PFSK-1 (cell line): ENCODE measurements at regions not wholly inside any gene's neighbourhood (a gene's known extent, or its start where the extent isn't known, plus 50 kb on each side); places are given as distances from the start of the nearest gene placed in this dataset.

ENCODE experiments used
- FOXP2 ChIP-seq: optimal IDR thresholded peaks from 2 replicates; pipeline ENCODE3; 2011; ENCODE audit warnings: borderline replicate concordance, control low read depth, inconsistent platforms; ENCODE audit not compliant: insufficient read depth; ENCODE audit errors: extremely low read length, extremely low read depth
- POLR2AphosphoS5 ChIP-seq: IDR thresholded peaks from 2 replicates; pipeline ENCODE4 v1.6.1; 2012; ENCODE audit warnings: low read depth, mild to moderate bottlenecking, control low read depth, low read length, moderate library complexity
- REST ChIP-seq, 2 experiments: IDR thresholded peaks; 2 replicates each; pipeline versions ENCODE4 v1.6.1 to v1.8.0; 2011 to 2012; ENCODE audit warnings: low read depth in 2 of 2, low read length in 2 of 2, control low read depth in 1 of 2, inconsistent platforms in 1 of 2, mild to moderate bottlenecking in 1 of 2, moderate library complexity in 1 of 2; ENCODE audit not compliant: insufficient read depth in 1 of 2
- SIN3A ChIP-seq: IDR thresholded peaks from 2 replicates; pipeline ENCODE4 v1.6.1; 2012; ENCODE audit warnings: mild to moderate bottlenecking, low read length, moderate library complexity, borderline replicate concordance; ENCODE audit not compliant: insufficient read depth
- TAF1 ChIP-seq: IDR thresholded peaks from 2 replicates; pipeline ENCODE4 v1.6.1; 2012; ENCODE audit warnings: low read length, control low read depth, borderline replicate concordance; ENCODE audit not compliant: insufficient read depth

- TF ChIP-seq POLR2AphosphoS5 (no peak), FOXP2 (no peak), SIN3A (no peak), REST (IDR thresholded peaks at IDR 0.05; ENCODE audit: insufficient read depth in 1 of 2, low read depth in 2 of 2, low read length in 2 of 2) (no peak), TAF1 (no peak)
Observed at GRCh38 chr11:115896084-115896483, 391.9 kb upstream of the CADM1 start.

- no peak for TF ChIP-seq POLR2AphosphoS5
- TF ChIP-seq TAF1 = no peak
- no peak for TF ChIP-seq FOXP2
- TF ChIP-seq REST (IDR thresholded peaks at IDR 0.05; ENCODE audit: insufficient read depth in 1 of 2, low read depth in 2 of 2, low read length in 2 of 2) = no peak
- TF ChIP-seq SIN3A = no peak
Observed at GRCh38 chr11:115895594-115895993, 391.4 kb upstream of the CADM1 start.

GRCh38 chr11:115894176-115894575 lies 390.0 kb upstream of the CADM1 start:
- TF ChIP-seq FOXP2 = no peak
- TF ChIP-seq REST (IDR thresholded peaks at IDR 0.05; ENCODE audit: insufficient read depth in 1 of 2, low read depth in 2 of 2, low read length in 2 of 2) = no peak
- no peak for TF ChIP-seq SIN3A
- TF ChIP-seq TAF1 = no peak
- no peak for TF ChIP-seq POLR2AphosphoS5

- TF ChIP-seq REST (IDR thresholded peaks at IDR 0.05; ENCODE audit: insufficient read depth in 1 of 2, low read depth in 2 of 2, low read length in 2 of 2) (no peak), FOXP2 (no peak), SIN3A (no peak), TAF1 (no peak), POLR2AphosphoS5 (no peak)
Observed at GRCh38 chr11:115893461-115894099, 389.4 kb upstream of the CADM1 start.
